ENCODE measurements at regions not wholly inside any gene's neighbourhood (a gene's known extent, or its start where the extent isn't known, plus 50 kb on each side); places are given as distances from the start of the nearest gene placed in this dataset.

GRCh38 chr21:19950347-19950746, 1047.9 kb upstream of the NCAM2 start:
- no peak for TF ChIP-seq CTCF (conservative IDR thresholded peaks at IDR 0.05; ENCODE audit: low read length)
- no peak for TF ChIP-seq EZH2phosphoT487 (IDR thresholded peaks at IDR 0.05; ENCODE audit: borderline replicate concordance, low read depth, low read length)

Measured in OCI-LY7 (cell line).